Gastroesophageal sphincter (tissue), 4 donors: ENCODE measurements at regions not wholly inside any gene's neighbourhood (a gene's known extent, or its start where the extent isn't known, plus 50 kb on each side); places are given as distances from the start of the nearest gene placed in this dataset.

Experiments used
- ATAC-seq: fragments of 150-250 bp; one replicate; pipeline ENCODE4 v1.9.1; 2016; ENCODE audit warnings: mild to moderate bottlenecking, moderate library complexity
- H3K27ac ChIP-seq, 4 donors: fragments of 200-600 bp; sonication (generic) in 3 of 4; 1 replicate in 3 of 4; 2 replicates in 1 of 4; pipeline ENCODE4 v1.5.1; 2016 to 2019
- H3K27me3 ChIP-seq: fragments of 200-600 bp; sonication (generic); one replicate; pipeline ENCODE4 v1.5.1; 2019
- H3K36me3 ChIP-seq, 2 donors: fragments of 200-600 bp; sonication (generic); one replicate each; pipeline ENCODE4 v1.5.1; 2019; ENCODE audit warnings: control low read depth in 1 of 2
- H3K4me1 ChIP-seq, 3 donors: fragments of 200-600 bp; sonication (generic); 1 replicate in 2 of 3; 2 replicates in 1 of 3; pipeline ENCODE4 v1.5.1; 2016 to 2019; ENCODE audit warnings: control low read depth in 2 of 3
- H3K4me3 ChIP-seq, 2 donors: fragments of 200-600 bp; sonication (generic); one replicate each; pipeline ENCODE4 v1.5.1; 2019; ENCODE audit warnings: mild to moderate bottlenecking in 1 of 2, moderate library complexity in 1 of 2
- H3K9me3 ChIP-seq, 3 donors: fragments of 200-600 bp; sonication (generic); one replicate each; pipeline ENCODE4 v1.5.1; 2017 to 2019; ENCODE audit warnings: control low read depth in 2 of 3
- CTCF ChIP-seq, 4 experiments: fragments of 200-600 bp in 2 of 4; fragments of 450-650 bp in 2 of 4; sonication (generic) in 1 of 4; IDR thresholded peaks; one replicate each; pipeline ENCODE4 v1.5.1; 2017 to 2019; ENCODE audit warnings: antibody characterized with exemption in 4 of 4, mild to moderate bottlenecking in 2 of 4, moderate library complexity in 2 of 4
- EP300 ChIP-seq: sonication (generic); formaldehyde crosslinking; IDR thresholded peaks from one replicate; pipeline ENCODE4 v1.6.1; 2017; ENCODE audit warnings: antibody characterized with exemption, mild to moderate bottlenecking
- POLR2A ChIP-seq, 2 donors: fragments of 450-650 bp; IDR thresholded peaks; one replicate each; pipeline ENCODE4 v1.6.1; 2017; ENCODE audit warnings: antibody characterized with exemption in 2 of 2, mild to moderate bottlenecking in 2 of 2, moderate library complexity in 1 of 2
- POLR2AphosphoS5 ChIP-seq: sonication (generic); formaldehyde crosslinking; IDR thresholded peaks from one replicate; pipeline ENCODE4 v1.6.1; 2017; ENCODE audit warnings: antibody characterized with exemption
- WGBS, 2 donors: methylation state at CpG; one replicate each; pipeline ENCODE4 v1.1.5; 2018; ENCODE audit warnings: low coverage in 1 of 2; 5-methylcytosine and 5-hydroxymethylcytosine counted together

GRCh38 chr2:66866331-66867062, 431.6 kb downstream of the MEIS1 start:
- no peak overlapping the region for H3K4me3 ChIP-seq
- no peaks in the 10 kb centered on the region for H3K36me3 ChIP-seq
- H3K27ac ChIP-seq: peak overlapping the region in 3 of 4 donors; percentile 15 to 82 (median 31)
- no peaks in the 10 kb centered on the region for H3K9me3 ChIP-seq
- TF ChIP-seq POLR2A (IDR thresholded peaks at IDR 0.05): no peak
- TF ChIP-seq POLR2AphosphoS5: no peak
- no peak for TF ChIP-seq CTCF (IDR thresholded peaks at IDR 0.05)
- TF ChIP-seq EP300: no peak
- WGBS, 2 donors: 31 to 39% methylated on average over 2 to 3 of the region's 3 CpGs
- H3K4me1 ChIP-seq: peaks cover 0 to 39% (median 0%) of the 10 kb centered on the region in 3 donors
- H3K27me3 ChIP-seq: no peaks in the 10 kb centered on the region
- no peak for ATAC-seq

DNA sequence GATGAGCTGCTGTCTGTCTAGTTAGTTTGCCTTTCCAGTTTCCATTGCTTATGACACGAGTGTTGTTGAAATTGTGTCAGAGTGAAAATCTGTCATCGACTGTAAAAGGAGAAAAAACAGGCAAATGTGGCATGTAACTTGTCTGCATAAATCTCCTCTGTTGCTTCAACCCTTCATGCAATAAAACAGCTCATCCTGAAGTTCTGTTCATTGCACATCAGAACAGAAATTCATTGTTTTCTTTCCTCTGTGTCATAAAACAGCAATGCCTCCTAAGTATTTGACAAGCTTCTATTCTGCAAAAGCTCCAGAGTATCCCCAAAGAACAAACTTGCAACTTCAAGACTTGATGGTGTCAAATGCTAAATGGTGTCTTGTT, 432.1 kb downstream of the MEIS1 start:
- 10 to 20% methylated on average over 1 to 2 of the region's 2 CpGs for WGBS, 2 donors
- Histone ChIP-seq H3K9me3 (no peaks in the 10 kb centered on the region), H3K4me3 (no peak overlapping the region), H3K27ac (peak overlapping the region in 3 of 4 donors; percentile 15 to 82 (median 29)), H3K27me3 (no peaks in the 10 kb centered on the region), H3K4me1 (peaks cover 0 to 39% (median 0%) of the 10 kb centered on the region in 3 donors), H3K36me3 (no peaks in the 10 kb centered on the region)
- TF ChIP-seq CTCF (IDR thresholded peaks at IDR 0.05) (no peak), POLR2AphosphoS5 (no peak), POLR2A (IDR thresholded peaks at IDR 0.05) (no peak), EP300 (no peak)
- ATAC-seq: no peak

GRCh38 chr2:66869076-66869475, 434.2 kb downstream of the MEIS1 start:
- ATAC-seq: no peak
- H3K27ac ChIP-seq: no peak overlapping the region
- H3K36me3 ChIP-seq: no peaks in the 10 kb centered on the region
- no peak for TF ChIP-seq POLR2A (IDR thresholded peaks at IDR 0.05)
- no peak for TF ChIP-seq POLR2AphosphoS5
- TF ChIP-seq CTCF (IDR thresholded peaks at IDR 0.05): no peak
- no peak for TF ChIP-seq EP300
- 21 to 56% methylated on average over 3 of the region's 3 CpGs for WGBS, 2 donors
- H3K9me3 ChIP-seq: no peaks in the 10 kb centered on the region
- no peak overlapping the region for H3K4me3 ChIP-seq
- peaks cover 0 to 30% (median 0%) of the 10 kb centered on the region in 3 donors for H3K4me1 ChIP-seq
- no peaks in the 10 kb centered on the region for H3K27me3 ChIP-seq

DNA sequence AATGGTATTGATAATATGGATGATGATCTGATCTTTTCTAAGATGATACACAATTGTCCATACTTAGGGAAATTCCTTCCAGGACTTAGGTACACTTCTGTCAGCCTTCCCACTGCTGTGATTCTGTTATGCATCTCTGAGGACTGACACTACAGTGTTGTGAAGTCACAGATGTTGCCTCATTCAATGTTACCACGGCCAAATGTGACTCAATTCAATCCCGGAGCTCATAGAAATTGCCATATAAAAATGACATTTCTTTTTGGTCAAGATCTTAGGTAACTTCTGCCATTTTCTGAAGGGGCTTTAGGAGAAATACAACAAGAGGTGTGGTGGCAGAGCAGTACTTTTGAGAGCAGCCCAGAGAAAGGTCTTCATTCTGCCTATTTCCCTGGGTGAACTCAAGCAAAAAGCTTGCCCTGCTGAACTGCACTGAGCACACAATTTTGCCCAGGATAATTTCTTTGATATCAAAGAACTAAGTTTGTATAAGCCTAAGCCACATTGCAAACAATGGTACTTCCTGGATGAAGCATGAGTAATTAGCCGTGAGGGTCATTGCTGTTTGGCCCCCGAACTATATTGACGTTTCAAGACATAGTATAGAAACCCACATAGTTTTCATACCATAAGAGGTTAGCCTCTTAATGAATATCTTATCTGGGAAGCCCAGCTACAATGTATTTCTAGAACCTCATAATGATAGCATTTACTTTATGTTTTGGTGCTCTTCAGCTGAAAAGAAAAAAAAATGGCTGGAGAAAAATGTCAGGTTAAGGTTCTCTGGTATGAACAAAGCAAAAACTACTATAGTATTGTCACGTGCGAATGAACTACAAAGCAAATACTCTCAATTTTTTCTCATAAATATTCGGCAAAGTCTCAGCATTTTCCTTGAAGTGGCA, 437.4 kb downstream of the MEIS1 start:
- Histone ChIP-seq H3K27me3 (no peaks in the 10 kb centered on the region), H3K27ac (no peak overlapping the region), H3K9me3 (no peaks in the 10 kb centered on the region), H3K36me3 (no peaks in the 10 kb centered on the region), H3K4me1 (peaks cover 0 to 28% (median 0%) of the 10 kb centered on the region in 3 donors), H3K4me3 (no peak overlapping the region)
- TF ChIP-seq POLR2A (IDR thresholded peaks at IDR 0.05) (no peak), EP300 (no peak), POLR2AphosphoS5 (no peak), CTCF (IDR thresholded peaks at IDR 0.05) (no peak)
- ATAC-seq: peak; percentile 55
- 74 to 81% methylated on average over 5 to 8 of the region's 8 CpGs for WGBS, 2 donors
